GM18520 (cell line): ENCODE measurements at regions not wholly inside any gene's neighbourhood (a gene's known extent, or its start where the extent isn't known, plus 50 kb on each side); places are given as distances from the start of the nearest gene placed in this dataset.

Experiments
- ATAC-seq: cut with Tn5 transposase; IDR thresholded peaks from one replicate; pipeline ENCODE4 v1.9.1; 2021; ENCODE audit not compliant: unreplicated experiment

DNA sequence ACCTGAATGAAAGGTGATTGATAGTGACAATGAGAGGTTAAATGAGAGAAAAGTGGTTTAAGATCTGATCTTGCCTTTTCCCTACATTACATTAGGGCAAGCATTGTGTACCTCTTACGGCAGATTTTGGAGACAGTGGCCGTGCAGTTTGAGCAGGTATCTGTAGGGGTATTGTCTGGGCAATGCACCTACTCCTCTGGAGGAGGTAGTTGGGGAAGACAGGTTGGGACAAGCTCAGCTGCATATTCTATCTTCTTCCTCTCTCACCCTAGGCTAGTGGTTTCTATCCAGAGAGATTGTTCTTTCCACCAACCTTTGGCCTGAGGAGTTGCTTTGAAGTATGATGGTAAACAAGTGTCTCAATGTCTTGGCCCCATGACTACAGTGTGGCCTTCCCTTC is 323.2 kb downstream of the CYP26B1 start:
- no peak for ATAC-seq

DNA sequence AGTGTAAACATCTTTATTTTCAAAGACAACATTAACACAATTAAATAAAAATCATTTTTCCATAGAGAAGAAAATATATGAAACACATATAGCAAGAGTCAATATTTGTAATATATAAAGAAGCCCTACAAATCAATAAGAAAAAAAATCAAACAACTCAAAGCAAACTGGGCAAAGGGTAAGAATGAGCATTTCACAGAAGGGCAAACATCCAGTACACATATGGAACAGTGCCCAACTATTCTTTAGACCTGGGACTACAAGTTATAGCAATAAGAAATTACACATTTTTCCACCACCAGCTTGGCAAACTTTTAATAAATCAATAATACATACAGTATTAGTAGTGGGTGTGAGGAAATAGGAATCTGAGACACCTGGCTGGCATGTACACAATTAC is 324.1 kb downstream of the CYP26B1 start:
- ATAC-seq: no peak

DNA sequence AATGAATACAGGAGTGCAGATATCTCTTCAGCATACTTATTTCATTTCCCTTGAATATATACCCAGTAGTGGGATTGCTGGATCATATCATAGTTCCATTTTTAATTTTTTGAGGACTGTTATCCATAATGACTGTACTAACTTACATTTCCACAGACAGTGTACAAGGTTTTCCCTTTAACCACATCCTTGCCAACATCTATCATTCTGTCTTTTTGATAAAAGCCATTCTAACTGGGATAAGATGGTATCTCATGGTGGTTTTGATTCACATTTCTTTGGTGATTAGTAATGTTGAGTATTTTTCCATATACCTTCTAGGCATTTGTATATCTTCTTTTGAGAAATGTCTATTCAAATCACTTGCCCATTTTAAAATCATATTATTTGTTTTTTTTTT is 325.2 kb downstream of the CYP26B1 start:
- no peak for ATAC-seq

DNA sequence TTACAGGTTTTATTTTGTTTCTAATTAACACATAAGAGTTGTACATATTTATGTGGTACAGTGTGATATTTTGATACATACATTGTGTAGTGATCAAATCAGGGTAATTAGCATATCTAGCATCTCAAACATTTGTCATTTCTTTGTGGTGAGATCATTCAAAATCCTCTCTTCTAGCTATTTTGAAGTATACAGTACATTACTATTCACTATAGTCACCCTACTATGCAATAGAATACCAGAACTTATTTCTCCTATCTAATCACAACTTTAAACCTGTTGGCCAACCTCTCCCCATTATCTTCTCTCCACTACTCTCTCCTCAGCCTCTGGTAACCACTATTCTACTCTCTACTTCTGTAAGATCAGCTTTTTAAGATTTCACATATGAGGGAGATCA is 325.8 kb downstream of the CYP26B1 start:
- no peak for ATAC-seq

DNA sequence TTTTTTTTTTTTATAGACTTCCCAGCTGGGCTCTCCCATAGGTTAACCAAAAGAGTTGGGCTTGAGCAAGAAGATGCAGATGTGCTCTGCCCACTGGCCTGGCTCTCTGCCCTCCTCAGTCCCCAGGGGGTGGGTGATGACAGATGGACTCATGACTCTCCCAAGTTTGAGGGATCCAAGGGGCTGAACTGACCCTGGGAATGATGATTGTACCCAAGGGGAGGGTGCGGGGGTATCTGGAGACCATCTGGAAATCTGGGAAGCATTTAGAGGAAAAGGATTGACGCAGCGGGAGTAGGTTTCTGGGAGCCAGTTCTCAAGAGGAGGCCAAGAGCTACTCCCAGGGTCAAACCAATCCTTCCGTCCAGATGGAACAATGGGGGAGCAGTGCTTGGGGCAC is 330.8 kb downstream of the CYP26B1 start:
- ATAC-seq: no peak

DNA sequence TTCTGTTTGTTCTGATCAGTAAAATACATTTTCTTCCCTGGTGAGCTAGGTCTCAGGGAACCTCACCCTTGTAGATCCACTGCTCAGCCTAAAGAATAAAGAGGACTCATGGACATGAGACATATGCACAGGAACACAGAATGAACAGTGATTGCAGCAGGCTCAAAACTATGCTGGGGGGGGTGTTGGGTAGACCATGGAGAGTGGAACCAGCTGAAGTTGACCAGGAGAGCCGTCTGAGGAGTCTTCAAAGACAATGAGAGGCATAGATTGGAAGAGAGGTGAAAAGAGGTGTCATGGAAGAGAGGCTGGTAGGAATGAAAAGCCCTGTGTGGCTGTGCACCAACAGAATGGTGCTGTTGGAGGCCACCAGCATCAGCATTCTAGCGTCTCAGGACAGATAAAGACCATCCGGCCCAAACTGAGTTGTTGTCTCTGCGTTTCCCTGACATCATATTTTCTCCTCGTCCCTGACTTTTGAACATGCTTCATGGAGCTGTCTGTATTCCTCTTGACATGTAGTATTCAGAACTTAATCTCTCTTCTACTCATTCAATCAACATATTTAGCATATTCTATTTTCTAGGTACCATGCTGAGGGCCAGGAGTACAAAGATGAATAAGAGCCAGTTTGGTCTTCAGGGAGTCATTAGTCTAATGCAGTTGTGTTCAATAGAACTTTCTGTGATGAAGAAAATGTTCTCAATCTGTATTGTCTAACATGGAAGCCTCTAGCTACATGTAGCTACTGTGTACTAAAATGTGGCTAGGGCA is 331.8 kb downstream of the CYP26B1 start:
- no peak for ATAC-seq

DNA sequence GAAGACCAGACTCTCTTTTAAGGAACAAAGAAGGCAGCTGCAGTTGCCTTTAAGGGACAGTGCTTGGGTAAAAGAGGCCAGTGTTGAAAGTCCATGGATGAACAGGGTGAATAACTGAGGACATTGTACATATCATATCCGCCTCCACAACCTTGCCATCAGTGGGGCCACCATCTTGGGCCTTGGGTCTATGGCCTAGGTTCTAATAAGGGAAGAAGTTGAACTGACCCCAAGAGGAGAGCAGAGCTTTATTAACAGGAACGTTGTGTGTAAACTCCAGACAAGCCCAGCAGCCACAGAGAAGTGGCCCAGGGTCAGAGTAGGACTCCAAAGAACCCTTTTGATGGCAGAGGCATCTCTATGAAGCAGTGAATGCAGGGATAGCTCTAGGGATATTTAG is 332.8 kb downstream of the CYP26B1 start:
- ATAC-seq: no peak

DNA sequence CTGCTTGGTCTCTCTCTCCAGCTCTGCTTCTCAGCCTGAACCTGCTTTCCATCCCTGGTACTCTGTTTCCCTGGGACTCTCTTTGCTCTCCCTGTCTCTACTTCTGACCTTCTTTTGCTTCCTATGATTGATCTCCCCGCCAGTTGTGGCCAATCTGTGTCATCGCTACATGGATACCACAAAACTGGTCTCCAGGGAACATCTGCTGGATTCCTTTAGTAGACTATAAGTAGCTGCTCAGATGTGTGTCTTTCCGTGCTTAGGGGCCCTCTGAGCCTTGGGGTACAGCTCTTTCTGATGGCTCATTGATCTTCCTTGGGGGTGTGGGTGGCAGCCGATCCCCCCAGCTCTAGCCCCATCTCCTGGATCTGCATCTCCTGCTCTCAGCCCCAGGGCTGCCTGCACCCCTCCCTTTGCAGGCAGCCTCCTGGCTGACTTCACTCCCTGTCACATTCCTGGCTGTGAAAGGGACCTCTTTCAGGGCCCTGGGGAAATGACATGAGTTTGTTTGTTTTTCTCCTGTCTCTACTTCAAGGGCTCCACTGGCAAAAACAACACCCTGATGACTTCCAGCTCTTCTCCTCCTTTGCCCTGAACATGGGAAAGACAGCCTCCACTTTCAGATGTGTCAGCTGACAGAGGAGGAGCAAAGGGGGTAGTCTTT is 333.7 kb downstream of the CYP26B1 start:
- ATAC-seq: no peak

DNA sequence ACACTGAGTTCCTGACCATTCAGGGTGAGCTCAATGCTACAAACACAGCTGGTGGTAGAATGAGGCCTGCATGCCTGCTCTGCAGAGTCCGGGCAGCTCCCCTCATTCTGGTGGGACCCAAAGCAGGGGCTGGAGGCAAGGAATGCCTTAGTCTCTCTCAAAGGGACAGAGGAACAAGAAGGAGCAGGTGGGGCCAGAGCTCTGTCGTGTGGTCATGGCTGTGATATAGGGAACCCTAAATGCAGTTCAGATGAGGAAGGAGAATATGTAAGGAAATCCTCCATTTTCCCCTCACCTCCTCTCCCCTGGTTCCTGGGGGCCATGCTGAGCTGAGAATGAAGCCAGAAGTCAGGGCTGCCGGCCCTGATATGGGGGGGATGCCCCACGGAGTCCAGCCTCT is 334.3 kb downstream of the CYP26B1 start:
- no peak for ATAC-seq

DNA sequence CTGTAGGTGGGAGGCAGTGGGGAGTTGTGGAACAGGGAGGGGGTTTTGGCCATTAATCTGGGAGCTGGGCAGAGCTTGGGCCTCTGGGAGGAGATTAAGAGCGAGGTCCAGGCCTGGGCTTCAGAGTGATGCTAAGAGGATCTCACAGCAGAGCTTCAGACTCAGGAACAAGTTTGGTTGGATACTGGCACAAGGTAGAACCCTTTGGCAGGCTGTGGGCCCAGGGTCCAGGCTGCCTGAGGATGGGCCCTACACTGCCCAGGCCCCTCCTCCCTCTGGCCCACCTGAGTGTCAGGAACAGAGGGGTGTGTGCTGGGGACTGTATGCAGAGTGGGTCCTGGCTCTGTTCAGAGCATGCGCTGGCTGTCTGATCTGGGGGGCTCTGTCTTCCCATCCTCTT is 334.9 kb downstream of the CYP26B1 start:
- no peak for ATAC-seq

DNA sequence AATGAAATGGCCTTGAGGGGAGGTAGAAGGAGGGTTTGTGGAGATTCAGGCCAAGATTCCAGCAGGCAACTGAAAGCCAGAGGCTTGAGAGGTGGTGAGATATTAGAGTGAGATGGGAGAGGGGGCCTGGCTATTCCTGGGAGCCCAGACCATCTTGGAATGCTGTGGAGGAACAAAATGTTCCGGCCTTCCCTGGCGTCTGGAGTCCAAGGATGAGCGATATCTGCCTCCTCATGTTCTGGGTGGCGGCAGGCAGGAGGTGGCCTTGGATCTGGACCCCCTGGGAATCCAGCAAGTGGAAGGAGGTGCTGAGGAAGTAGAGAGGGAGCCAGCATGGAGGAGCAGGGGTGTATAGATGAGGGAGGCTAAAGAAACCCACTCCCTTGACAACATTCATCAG is 335.9 kb downstream of the CYP26B1 start:
- ATAC-seq: no peak

DNA sequence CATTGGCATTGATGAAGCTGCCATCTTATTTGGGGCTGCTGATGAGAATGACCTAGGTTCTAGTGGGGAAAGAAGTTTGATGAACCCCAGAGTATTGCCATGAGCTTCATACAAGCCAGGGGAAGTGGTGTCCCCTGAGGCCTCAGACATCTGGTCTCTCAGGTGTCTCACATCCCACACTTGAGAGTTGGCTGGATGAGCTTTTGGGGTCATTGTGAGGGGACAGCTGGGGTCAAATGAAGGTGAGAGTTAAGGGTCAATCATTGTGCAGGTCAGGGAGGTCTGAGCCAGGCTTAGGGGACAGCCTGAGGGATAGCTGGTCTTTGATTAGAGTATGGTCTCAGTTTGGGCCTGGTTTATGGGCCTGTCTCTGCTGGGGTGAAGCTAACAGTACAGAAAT is 336.5 kb downstream of the CYP26B1 start:
- ATAC-seq: no peak

DNA sequence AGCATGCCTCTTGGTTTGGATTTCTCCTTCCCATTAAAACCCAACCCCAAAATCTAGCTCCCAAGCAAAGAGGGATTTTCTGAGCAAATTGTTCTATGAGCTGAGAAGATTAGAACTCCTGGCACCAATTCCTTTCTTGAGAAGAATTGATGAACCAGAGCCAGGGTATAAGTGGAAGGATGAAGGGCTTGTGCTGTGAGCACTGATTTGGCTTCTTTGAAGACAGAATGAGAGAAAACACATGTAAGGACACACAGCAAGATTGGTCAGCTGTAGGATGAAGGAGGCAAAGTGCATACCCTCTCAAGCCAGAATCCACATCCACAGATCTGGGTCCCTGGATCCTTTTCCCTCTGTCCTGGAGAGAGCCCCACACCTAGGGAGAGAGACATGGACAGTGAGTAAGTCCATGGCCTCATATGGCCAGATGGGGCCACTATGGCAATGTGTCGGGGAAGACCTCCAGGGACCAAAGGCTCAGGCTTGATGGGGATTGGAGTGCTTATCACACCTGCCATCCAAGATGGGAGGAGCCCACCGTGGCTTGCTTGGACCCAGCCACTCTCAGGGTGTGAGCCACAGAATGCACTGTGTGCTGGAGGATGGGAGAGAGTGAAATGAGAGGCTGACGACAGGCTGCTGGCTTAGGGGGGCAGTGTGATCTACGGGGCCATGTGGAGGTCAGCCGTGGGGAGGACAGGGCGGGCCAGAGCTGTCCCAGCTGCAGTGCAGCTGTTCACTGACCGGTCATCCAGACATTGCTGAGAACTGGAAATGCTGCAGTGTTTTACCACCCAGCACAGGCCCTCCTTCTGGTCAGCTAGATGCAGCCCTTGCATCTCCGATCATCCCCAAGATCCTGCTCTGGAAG is 339.8 kb downstream of the CYP26B1 start:
- no peak for ATAC-seq

DNA sequence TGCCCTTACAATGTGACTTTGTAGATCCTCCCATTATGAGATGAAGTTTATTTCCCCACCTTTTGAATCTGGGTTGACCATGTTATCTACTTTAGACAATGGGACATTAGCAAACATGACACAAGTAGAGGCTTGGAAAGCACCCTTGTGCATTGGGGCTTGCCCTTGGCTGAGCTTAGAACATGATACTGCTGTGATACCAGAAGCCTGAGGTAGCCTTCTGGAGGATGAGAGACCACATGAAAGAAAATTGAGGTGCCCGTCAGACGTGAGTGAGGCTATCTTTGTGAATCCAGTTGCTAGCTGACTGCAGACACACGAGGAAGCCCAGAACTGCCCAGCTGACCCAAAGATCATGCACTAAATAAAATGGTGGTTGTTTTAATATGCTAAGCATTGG is 341.2 kb downstream of the CYP26B1 start:
- ATAC-seq: no peak

DNA sequence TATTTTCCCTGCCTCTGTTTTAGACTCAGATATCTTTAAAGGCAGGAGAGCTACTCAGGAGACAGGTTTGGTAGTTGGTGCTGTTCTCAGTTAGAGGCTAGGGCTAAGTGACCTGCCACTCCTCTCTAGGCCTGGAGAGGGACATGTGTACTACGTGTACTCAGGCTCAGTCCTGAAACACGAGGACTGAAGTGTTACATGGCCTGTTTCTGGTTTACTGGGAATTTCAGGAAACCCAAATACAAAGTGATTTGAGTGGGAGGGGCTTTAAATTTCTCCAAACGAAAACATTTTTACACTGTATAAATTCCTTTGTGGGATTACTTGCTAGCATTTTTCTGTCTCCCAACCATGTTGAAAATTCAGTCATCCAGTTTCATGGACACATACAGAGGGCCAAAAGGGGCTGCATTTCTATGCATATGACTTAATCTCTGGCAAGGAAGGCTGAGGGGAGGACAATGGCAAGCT is 343.3 kb downstream of the CYP26B1 start:
- no peak for ATAC-seq

DNA sequence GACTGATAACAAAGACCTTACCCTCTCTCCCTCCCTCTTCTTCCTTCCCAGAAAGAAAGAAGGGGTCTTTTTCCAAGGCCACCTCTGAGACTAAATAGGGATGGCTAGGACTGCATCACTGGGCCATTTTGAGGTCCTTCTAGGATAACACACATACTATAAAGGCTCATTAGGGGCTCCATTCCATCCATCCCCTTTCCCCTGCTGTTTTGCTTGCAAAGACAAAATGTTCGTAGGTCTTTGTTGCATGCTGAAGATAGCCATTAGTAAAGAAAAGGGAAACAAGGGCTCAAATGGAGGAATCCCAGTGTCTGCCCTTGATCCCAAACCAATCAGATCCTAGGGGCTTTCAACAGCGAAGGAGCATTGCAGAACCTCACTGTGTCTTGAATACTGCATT is 344.3 kb downstream of the CYP26B1 start:
- ATAC-seq: no peak

DNA sequence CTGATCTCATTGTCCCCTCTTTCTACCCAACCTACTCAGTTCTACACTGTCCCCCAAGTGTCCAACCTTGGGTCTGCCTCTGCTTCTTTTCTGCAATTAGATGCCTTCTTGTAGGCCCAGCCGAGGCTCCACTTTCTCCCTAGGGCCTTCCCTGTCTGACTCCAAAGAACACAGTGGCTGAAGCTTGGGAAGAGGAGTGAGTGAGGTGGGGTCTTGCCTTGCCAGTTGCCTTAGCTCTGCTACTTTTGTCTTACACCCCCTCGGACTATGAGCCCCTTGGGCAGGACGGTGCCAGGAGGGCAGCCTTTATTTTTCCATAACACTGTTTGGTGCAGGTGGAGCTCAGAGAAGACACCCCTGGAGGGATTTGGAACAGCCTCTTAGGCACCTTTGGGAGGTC is 345.1 kb downstream of the CYP26B1 start:
- no peak for ATAC-seq

DNA sequence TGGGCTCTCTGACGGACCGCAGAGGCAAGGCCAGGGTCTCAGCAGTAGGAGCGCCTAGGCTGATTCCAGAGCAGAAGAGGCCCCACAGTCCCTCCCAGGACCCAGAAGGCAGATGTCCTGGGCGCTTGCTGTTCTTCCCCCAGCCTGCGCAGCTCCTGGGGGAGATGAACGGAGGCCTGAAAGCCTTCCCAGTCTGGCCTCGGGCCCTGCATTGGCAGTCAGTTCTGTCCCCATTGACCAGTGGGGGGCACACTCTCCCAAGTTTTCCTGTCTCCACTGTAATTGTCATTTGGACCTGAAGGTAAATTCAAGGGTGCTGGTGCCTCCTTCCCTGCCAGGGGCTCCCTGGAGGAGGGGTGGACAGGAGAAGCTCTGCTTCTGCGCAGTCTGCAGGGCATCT is 345.7 kb downstream of the CYP26B1 start:
- no peak for ATAC-seq

DNA sequence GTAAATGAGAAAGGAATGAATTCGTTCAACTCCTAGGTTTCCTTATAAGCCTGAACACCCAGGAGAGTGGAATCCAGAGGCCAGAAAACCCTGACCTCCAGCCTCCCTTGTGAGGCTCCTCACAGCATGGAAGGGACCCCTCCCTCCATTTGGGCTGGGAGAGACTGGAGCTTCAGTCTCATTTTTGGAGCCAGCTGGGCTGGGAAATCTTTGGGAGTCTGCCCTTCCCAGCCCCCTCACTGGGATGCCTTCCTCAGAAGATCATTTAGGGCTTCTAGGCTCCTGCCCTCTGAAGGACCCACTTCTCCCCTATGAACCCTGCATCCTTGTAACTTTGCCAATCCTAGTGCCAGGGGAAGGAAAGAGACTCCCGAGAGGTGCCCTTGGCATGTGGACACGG is 346.1 kb downstream of the CYP26B1 start:
- ATAC-seq: no peak

DNA sequence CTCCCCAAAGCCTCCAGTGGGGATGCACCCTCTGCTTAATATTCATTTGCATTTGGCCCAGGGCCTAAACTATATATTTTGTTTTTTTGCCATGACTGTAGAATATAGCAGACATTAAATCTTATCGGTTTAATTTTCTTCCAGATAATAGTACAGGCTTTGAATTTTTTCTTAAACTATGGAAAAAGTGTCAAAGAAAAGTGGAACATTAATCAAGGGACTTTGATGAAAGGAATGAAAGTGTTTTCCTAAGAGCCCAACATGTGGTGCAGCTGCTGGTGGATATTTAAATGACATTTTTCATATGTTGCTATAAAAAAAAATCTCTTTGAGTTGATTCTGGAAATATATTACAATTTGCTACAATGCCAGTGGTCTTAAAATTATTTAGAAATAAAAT is 346.8 kb downstream of the CYP26B1 start:
- no peak for ATAC-seq

DNA sequence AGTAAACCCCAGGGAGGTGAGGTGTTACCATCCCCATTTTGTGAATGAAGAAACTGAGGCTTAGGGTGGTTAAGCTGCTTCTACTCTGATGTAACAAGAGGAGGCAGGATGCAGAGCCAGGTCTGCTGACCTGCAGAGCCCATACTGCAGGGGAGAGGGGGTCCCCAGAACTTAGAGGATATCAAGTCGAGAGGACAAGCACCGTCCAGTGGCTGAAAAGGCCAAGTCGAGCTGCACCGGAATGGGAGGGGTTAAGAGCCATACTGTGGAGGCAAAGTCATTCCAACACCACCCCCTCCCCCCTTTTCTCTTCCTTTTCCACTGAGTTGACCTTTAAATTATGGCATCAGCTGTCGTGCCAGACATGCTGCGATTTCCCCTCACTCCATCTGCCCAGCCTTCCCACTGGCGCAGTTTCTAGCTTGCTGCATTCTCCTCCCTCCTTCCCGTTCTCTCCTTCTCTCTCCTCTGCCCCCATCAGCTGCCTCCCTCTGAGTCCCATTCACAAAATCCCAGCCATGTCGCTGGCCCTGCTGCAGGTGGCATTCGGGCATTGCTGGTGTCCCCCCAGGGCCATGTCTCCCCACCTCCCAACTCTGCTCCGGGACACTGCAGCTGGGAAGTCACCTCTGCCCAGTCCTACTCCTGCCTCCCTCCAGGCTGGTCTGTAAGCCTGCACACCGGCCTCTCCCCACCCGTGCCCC is 346.9 kb downstream of the DYSF start:
- ATAC-seq: no peak
